ENCODE measurements at regions not wholly inside any gene's neighbourhood (a gene's known extent, or its start where the extent isn't known, plus 50 kb on each side); places are given as distances from the start of the nearest gene placed in this dataset.

DNA sequence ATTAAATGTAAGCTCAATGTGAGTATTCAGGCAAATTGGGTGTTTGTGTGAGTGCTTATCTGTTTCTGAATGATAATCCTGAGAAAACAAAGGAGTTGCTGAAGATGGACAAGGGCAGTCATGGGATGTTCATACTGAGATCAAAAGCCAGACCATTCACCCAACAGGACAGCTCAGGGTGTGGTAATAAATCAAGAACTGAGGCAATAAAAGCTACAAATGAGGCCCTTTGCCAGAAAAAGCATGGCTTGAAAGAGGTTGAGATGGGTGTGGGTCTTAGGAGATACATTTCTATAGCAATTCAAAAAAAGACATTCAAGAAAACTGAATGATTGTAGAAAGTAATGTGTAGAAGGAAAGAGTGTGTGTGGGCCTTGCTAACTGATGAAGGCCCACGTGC lies 425.8 kb upstream of the BOD1L1 start (continued):
- TF ChIP-seq, protein P1, sequence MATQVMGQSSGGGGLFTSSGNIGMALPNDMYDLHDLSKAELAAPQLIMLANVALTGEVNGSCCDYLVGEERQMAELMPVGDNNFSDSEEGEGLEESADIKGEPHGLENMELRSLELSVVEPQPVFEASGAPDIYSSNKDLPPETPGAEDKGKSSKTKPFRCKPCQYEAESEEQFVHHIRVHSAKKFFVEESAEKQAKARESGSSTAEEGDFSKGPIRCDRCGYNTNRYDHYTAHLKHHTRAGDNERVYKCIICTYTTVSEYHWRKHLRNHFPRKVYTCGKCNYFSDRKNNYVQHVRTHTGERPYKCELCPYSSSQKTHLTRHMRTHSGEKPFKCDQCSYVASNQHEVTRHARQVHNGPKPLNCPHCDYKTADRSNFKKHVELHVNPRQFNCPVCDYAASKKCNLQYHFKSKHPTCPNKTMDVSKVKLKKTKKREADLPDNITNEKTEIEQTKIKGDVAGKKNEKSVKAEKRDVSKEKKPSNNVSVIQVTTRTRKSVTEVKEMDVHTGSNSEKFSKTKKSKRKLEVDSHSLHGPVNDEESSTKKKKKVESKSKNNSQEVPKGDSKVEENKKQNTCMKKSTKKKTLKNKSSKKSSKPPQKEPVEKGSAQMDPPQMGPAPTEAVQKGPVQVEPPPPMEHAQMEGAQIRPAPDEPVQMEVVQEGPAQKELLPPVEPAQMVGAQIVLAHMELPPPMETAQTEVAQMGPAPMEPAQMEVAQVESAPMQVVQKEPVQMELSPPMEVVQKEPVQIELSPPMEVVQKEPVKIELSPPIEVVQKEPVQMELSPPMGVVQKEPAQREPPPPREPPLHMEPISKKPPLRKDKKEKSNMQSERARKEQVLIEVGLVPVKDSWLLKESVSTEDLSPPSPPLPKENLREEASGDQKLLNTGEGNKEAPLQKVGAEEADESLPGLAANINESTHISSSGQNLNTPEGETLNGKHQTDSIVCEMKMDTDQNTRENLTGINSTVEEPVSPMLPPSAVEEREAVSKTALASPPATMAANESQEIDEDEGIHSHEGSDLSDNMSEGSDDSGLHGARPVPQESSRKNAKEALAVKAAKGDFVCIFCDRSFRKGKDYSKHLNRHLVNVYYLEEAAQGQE (IDR thresholded peaks at IDR 0.05; ENCODE audit: low read depth, low read length): no peak

DNA sequence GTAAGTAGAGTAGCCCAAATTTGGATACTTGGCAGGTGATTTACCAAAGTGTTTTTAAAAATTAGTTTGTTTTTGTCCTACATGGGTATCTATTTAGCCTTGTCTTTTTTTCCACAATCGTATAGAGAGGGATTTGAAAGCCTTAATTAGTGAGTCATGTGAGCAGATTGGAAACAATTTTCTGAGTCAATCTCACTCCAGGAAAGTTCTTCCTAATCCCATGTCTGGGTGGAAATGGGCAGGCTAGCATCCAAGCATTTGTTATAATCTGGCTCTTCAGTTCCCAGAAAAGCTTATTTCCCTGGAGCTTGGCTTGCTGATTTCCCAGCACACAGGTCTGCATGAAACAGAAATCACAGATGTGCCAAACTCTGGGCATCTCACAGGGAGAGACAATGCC lies 426.9 kb upstream of the BOD1L1 start:
- TF ChIP-seq, protein P2, sequence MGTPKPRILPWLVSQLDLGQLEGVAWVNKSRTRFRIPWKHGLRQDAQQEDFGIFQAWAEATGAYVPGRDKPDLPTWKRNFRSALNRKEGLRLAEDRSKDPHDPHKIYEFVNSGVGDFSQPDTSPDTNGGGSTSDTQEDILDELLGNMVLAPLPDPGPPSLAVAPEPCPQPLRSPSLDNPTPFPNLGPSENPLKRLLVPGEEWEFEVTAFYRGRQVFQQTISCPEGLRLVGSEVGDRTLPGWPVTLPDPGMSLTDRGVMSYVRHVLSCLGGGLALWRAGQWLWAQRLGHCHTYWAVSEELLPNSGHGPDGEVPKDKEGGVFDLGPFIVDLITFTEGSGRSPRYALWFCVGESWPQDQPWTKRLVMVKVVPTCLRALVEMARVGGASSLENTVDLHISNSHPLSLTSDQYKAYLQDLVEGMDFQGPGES (IDR thresholded peaks at IDR 0.05; ENCODE audit: low read depth, low read length): no peak
- TF ChIP-seq FOSL2 (IDR thresholded peaks at IDR 0.05; ENCODE audit: borderline replicate concordance, low read depth): peak; percentile 7; the same call in 1 of the 2 replicates
- Histone ChIP-seq H3K27ac (ENCODE audit: low read depth in 2 of 2, low read length in 1 of 2) (no peak overlapping the region), H3K4me3 (ENCODE audit: low read depth in 2 of 2, low read length in 1 of 2) (no peak overlapping the region), H3K79me2 (ENCODE audit: insufficient read depth) (no peaks in the 10 kb centered on the region), H3K9ac (no peak overlapping the region), H4K20me1 (ENCODE audit: insufficient read depth) (no peaks in the 10 kb centered on the region), H3K36me3 (replicated peaks in 1 of 2; ENCODE audit: control insufficient read depth in 1 of 2, insufficient read depth in 2 of 2, low read length in 1 of 2) (no peaks in the 10 kb centered on the region), H3F3A (replicated peaks; ENCODE audit: insufficient read depth) (peaks cover 5% of the 10 kb centered on the region), H3K4me1 (ENCODE audit: control insufficient read depth in 1 of 2, insufficient read depth in 2 of 2, low read depth in 1 of 2, low read length in 1 of 2) (no peaks in the 10 kb centered on the region), H2AFZ (ENCODE audit: low read depth) (no peak overlapping the region), H3K9me3 (no peaks in the 10 kb centered on the region), H3K27me3 (ENCODE audit: insufficient read depth) (no peaks in the 10 kb centered on the region), H3K4me2 (no peak overlapping the region), H3K9me2 (no peaks in the 10 kb centered on the region)
- WGBS (ENCODE audit: low lambda C conversion rate): 9% methylated on average over 1 of the region's 1 CpG
- ChIA-PET CTCF (no interaction called here), POLR2A (interaction anchor here (0.6 kb wide), 1 partner anchor 58 kb away, joined by 3 read pairs; no protein-coding TSS in a partner anchor)
- no peak for DNase-seq

DNA sequence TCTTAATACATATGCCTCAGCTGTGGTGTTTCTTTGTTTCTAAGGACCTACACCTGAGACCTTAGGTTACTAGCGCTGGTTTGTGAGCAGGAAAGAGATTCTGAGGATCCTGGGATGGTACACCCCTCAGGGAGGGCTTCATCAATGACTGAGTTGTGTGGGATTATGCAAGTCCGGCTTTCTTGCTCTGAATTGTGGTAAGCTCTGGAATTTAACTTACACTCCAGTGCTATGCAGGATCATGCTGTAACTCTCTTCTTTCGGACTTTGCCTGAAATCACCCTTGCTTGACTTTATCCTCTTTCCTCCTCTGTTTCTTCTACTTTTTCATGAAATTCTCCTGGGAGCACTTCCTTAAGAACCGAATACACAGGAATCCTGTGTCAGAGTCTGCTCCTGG lies 431.5 kb upstream of the BOD1L1 start:
- POLR2A ChIA-PET: no interaction called here
- H3K4me1 ChIP-seq (ENCODE audit: control insufficient read depth in 1 of 2, insufficient read depth in 2 of 2, low read depth in 1 of 2, low read length in 1 of 2): no peaks in the 10 kb centered on the region
- no peak overlapping the region for H3K27ac ChIP-seq (ENCODE audit: low read depth in 2 of 2, low read length in 1 of 2)
- CTCF ChIA-PET: interaction anchor here (0.9 to 2.3 kb wide), 2 partner anchors 11 to 18 kb away, joined by 4 to 7 read pairs; no protein-coding TSS in a partner anchor
- H3K36me3 ChIP-seq (replicated peaks in 1 of 2; ENCODE audit: control insufficient read depth in 1 of 2, insufficient read depth in 2 of 2, low read length in 1 of 2): peaks cover 0 to 3% of the 10 kb centered on the region in 2 experiments
- no peaks in the 10 kb centered on the region for H3K9me2 ChIP-seq
- no peak for DNase-seq
- no peak overlapping the region for H3K9ac ChIP-seq
- no peak for TF ChIP-seq RCOR1 (IDR thresholded peaks at IDR 0.05; ENCODE audit: low read length)
- no peak for TF ChIP-seq NFIC (IDR thresholded peaks at IDR 0.05; ENCODE audit: borderline replicate concordance)
- TF ChIP-seq MXI1 (IDR thresholded peaks at IDR 0.05; ENCODE audit: low read depth, low read length): no peak
- no peak for TF ChIP-seq SMC3 (IDR thresholded peaks at IDR 0.05; ENCODE audit: low read depth, low read length)
- no peak for TF ChIP-seq ZBTB33 (IDR thresholded peaks at IDR 0.05; ENCODE audit: borderline replicate concordance, low read depth)
- TF ChIP-seq, protein P2 (IDR thresholded peaks at IDR 0.05; ENCODE audit: low read depth, low read length): no peak
- H3K79me2 ChIP-seq (ENCODE audit: insufficient read depth): no peaks in the 10 kb centered on the region
- no peak overlapping the region for H3K4me2 ChIP-seq
- H3F3A ChIP-seq (replicated peaks; ENCODE audit: insufficient read depth): peaks cover 5% of the 10 kb centered on the region
- WGBS (ENCODE audit: low lambda C conversion rate): 64% methylated on average over 4 of the region's 4 CpGs
- H2AFZ ChIP-seq (ENCODE audit: low read depth): no peak overlapping the region
- no peaks in the 10 kb centered on the region; the same call in 1 of the 2 replicates for H3K9me3 ChIP-seq
- H3K27me3 ChIP-seq (ENCODE audit: insufficient read depth): no peaks in the 10 kb centered on the region
- no peak overlapping the region for H3K4me3 ChIP-seq (ENCODE audit: low read depth in 2 of 2, low read length in 1 of 2)
- H4K20me1 ChIP-seq (ENCODE audit: insufficient read depth): no peaks in the 10 kb centered on the region

Data from SK-N-SH (cell line).